Lung (tissue), 11 donors: ENCODE measurements at regions not wholly inside any gene's neighbourhood (a gene's known extent, or its start where the extent isn't known, plus 50 kb on each side); places are given as distances from the start of the nearest gene placed in this dataset.

ENCODE experiments used
- ATAC-seq: fragments of 200-7000 bp; cut with Tn5 transposase; one replicate; pipeline ENCODE4 v1.9.1; 2020; ENCODE audit warnings: moderate number of reproducible peaks; ENCODE audit not compliant: insufficient read depth, low FRiP score
- DNase-seq, 3 donors: peaks; one replicate each; pipeline ENCODE4 v3.0.0-alpha.2; 2013 to 2017
- H3K27ac ChIP-seq, 2 donors: one replicate each; pipeline ENCODE4 v1.5.1; 2013; ENCODE audit warnings: mild to moderate bottlenecking in 2 of 2, moderate library complexity in 2 of 2, control low read depth in 1 of 2, inconsistent platforms in 1 of 2, low read depth in 1 of 2, low read length in 1 of 2
- H3K27me3 ChIP-seq, 3 donors: one replicate each; pipeline ENCODE4 v1.5.1; 2013; ENCODE audit warnings: low read length in 2 of 3; ENCODE audit not compliant: control insufficient read depth in 3 of 3, insufficient read depth in 3 of 3
- H3K36me3 ChIP-seq, 4 donors: one replicate each; pipeline ENCODE4 v1.5.1; 2013; ENCODE audit warnings: low read length in 4 of 4, mild to moderate bottlenecking in 1 of 4, moderate library complexity in 1 of 4; ENCODE audit not compliant: control insufficient read depth in 4 of 4, insufficient read depth in 4 of 4
- H3K4me1 ChIP-seq, 5 donors: one replicate each; pipeline ENCODE4 v1.5.1; 2013; ENCODE audit warnings: low read length in 5 of 5, mild to moderate bottlenecking in 2 of 5, moderate library complexity in 1 of 5; ENCODE audit not compliant: control insufficient read depth in 5 of 5, insufficient read depth in 5 of 5
- H3K4me3 ChIP-seq: one replicate; pipeline ENCODE4 v1.5.1; 2013; ENCODE audit warnings: mild to moderate bottlenecking, control low read depth, moderate library complexity
- H3K9ac ChIP-seq, 2 donors: one replicate each; pipeline ENCODE4 v1.5.1; 2013; ENCODE audit warnings: low read length in 2 of 2, control low read depth in 1 of 2; ENCODE audit not compliant: insufficient read depth in 1 of 2
- H3K9me3 ChIP-seq, 4 donors: one replicate each; pipeline ENCODE4 v1.5.1; 2013; ENCODE audit warnings: low read length in 3 of 4, mild to moderate bottlenecking in 1 of 4, moderate library complexity in 1 of 4; ENCODE audit not compliant: control insufficient read depth in 4 of 4, insufficient read depth in 3 of 4
- WGBS, 2 donors: extraction: QIAGEN DNeasy Blood & Tissue Kit; methylation state at CpG; one replicate each; pipeline ENCODE4 v1.1.7; 2013; 5-methylcytosine and 5-hydroxymethylcytosine counted together
- TF ChIP-seq, protein P1 (sequence below): IDR thresholded peaks from 2 replicates; pipeline ENCODE4 v1.5.1; 2012; ENCODE audit warnings: mild to moderate bottlenecking; ENCODE audit errors: control extremely low read depth, extremely low read depth
- donor health status: control.
- donor health status: control.
- donor health status: Bipolar disorder and iron deficiency.
- donor health status: healthy.
- donor health status: DM: yes; HTN: yes; CAD: no.

DNA sequence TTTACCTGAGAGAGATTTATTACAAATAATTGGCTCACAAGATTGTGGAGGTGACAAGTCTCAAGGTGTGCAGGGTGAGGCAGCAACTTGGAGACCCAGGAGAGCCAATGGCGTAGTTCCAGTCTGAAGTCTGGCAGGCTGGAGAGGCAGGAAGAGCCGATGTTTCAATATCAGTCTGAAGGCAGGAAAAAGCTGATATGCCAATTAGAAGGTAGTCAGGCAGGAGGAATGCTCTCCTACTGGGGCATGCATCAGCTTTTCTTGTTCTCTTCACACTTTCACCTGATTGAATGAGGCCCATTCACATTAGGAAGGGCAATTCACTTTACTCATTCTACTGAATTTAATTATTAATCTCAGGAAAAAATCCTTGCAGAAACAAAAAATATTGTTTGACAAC lies 1351.7 kb upstream of the ADGRL3 start:
- Histone ChIP-seq H3K36me3 (no peaks in the 10 kb centered on the region), H3K9ac (no peak overlapping the region), H3K27me3 (no peaks in the 10 kb centered on the region), H3K4me3 (no peak overlapping the region), H3K27ac (no peak overlapping the region), H3K9me3 (no peaks in the 10 kb centered on the region), H3K4me1 (no peaks in the 10 kb centered on the region)
- no peak for ATAC-seq
- TF ChIP-seq, protein P1, sequence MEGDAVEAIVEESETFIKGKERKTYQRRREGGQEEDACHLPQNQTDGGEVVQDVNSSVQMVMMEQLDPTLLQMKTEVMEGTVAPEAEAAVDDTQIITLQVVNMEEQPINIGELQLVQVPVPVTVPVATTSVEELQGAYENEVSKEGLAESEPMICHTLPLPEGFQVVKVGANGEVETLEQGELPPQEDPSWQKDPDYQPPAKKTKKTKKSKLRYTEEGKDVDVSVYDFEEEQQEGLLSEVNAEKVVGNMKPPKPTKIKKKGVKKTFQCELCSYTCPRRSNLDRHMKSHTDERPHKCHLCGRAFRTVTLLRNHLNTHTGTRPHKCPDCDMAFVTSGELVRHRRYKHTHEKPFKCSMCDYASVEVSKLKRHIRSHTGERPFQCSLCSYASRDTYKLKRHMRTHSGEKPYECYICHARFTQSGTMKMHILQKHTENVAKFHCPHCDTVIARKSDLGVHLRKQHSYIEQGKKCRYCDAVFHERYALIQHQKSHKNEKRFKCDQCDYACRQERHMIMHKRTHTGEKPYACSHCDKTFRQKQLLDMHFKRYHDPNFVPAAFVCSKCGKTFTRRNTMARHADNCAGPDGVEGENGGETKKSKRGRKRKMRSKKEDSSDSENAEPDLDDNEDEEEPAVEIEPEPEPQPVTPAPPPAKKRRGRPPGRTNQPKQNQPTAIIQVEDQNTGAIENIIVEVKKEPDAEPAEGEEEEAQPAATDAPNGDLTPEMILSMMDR: no peak
- WGBS, 2 donors: 66 to 72% methylated on average over 2 of the region's 2 CpGs
- DNase-seq: no peak

DNA sequence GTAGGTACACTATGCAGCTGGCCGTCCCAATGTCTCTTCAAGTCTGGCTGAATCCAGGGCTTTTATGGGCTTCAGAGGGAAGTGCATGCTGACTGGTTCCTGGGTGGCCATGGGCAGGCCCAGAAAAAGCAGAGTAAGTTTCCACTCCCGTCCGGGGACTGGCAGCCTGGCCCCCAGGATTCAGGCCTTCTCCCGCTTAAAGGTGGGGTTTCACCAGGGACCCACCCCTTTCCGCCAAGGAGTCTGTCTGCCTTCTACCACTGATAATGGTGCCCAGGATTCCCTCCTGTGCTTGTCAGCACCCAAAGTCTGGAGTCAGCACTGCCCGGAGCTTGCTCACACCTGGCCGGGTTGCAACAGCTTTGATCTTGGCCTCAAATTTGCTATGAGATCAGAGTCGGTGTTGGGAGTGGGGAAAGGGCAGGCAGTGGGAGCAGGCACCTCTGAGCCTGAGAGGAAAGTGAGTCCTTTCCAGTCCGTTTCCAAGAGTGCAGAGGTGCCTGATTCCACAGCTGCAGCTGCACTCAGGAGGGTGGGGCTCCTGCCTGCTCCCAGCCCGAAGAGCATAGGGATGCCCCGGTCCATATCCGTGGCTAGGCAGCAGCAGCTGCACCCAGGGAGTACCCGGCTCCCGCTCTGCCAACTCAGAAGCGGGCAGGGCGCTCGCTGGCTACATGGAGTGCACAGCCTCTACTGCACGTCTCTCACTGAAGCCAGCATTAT lies 1344.3 kb upstream of the ADGRL3 start:
- H3K36me3 ChIP-seq: no peaks in the 10 kb centered on the region
- TF ChIP-seq, protein P1: no peak
- H3K27me3 ChIP-seq: no peaks in the 10 kb centered on the region
- H3K4me1 ChIP-seq: no peaks in the 10 kb centered on the region
- no peaks in the 10 kb centered on the region for H3K9me3 ChIP-seq
- no peak for ATAC-seq
- no peak for DNase-seq
- WGBS, 2 donors: 89% methylated on average over 18 of the region's 18 CpGs
- no peak overlapping the region for H3K4me3 ChIP-seq
- H3K9ac ChIP-seq: no peak overlapping the region
- no peak overlapping the region for H3K27ac ChIP-seq

DNA sequence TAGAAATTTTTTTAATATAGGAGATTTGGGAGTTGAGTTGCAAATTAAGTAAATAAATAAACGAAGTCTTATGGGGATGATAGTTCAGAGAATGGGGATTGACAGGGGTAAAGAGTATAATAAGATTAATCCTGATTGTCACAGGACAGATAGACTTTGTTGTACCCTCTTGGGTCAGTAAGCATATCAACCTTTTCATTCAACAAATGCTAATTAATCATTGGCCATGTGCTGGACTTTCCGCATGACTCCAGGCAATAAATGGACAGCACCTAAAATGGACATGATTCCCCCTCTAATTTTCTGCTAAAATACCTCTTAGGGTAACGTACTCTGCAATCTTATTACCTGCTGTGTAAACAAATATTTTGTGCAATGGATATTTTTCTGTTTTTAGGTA lies 1331.1 kb upstream of the ADGRL3 start:
- H3K9me3 ChIP-seq: no peaks in the 10 kb centered on the region
- no peak for ATAC-seq
- TF ChIP-seq, protein P1: no peak
- H3K27ac ChIP-seq: no peak overlapping the region
- H3K4me3 ChIP-seq: no peak overlapping the region
- no peaks in the 10 kb centered on the region for H3K27me3 ChIP-seq
- H3K9ac ChIP-seq: no peak overlapping the region
- H3K4me1 ChIP-seq: no peaks in the 10 kb centered on the region
- WGBS, 2 donors: 79 to 88% methylated on average over 3 of the region's 3 CpGs
- no peak for DNase-seq
- no peaks in the 10 kb centered on the region for H3K36me3 ChIP-seq

DNA sequence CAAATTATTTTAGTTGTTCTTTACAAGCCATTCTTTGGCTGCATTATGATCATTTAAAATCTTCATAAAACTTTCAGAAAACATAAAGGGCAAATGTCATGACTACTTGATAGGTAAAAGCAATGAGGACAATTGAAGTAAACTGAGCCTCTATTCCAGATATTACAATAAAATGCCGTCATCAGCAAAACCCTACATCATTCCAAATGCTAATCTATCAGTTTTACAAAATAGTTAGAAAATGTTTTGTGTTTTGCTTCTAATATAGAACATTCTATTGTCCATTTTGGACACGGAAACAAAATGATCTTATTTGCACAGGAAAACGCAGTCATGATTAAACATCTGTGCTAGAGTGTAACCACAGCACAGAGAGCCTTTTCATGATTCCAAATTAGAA lies 1330.6 kb upstream of the ADGRL3 start:
- WGBS, 2 donors: 85 to 96% methylated on average over 3 of the region's 3 CpGs
- ATAC-seq (no peak), DNase-seq (no peak)
- no peak overlapping the region for H3K4me3 ChIP-seq
- TF ChIP-seq, protein P1: no peak
- no peaks in the 10 kb centered on the region for H3K4me1 ChIP-seq
- no peaks in the 10 kb centered on the region for H3K27me3 ChIP-seq
- no peaks in the 10 kb centered on the region for H3K9me3 ChIP-seq
- H3K27ac ChIP-seq: no peak overlapping the region
- no peak overlapping the region for H3K9ac ChIP-seq
- H3K36me3 ChIP-seq: no peaks in the 10 kb centered on the region
